K562 (cell line): ENCODE measurements at regions not wholly inside any gene's neighbourhood (a gene's known extent, or its start where the extent isn't known, plus 50 kb on each side); places are given as distances from the start of the nearest gene placed in this dataset.

Source experiments
- ATAC-seq: fragments of 200-7000 bp; cut with Tn5 transposase; 3 replicates; pipeline ENCODE4 v1.9.1; 2020; ENCODE audit warnings: moderate library complexity
- BruUV-seq: library from RNA; stranded (reverse); fragments of 400-500 nt; replicated peaks from 2 replicates; lab custom pipeline; 2021; lab: Mats Ljungman, UMichigan
- CTCF ChIA-PET: fragments of 300-600 bp; formaldehyde crosslinking; extraction: SDS; loops from one replicate; lab custom pipeline; 2021; ENCODE audit warnings: low intra/inter-chr PET ratio; lab: Yijun Ruan, JAX
- POLR2A ChIA-PET: fragments of 300-600, 350-650 bp; sonication (Branson Sonifier 250); formaldehyde crosslinking; extraction: SDS; loops from one replicate; lab custom pipeline; 2021; ENCODE audit warnings: antibody characterized with exemption, inconsistent platforms; lab: Yijun Ruan, JAX
- DNase-seq, 4 experiments: peaks; one replicate each; pipeline versions ENCODE4 v3.0.0 to v3.0.0-alpha.2; 2011 to 2018; ENCODE audit warnings: low spot score in 3 of 4, mixed read lengths in 3 of 4; ENCODE audit errors: extremely low read depth in 1 of 4
- FAIRE-seq: peaks from 2 replicates; lab custom pipeline; 2011; peaks lifted over from hg19 to GRCh38; lab: Jason Lieb, UNC
- H2AFZ ChIP-seq: 2 replicates; pipeline ENCODE4 v1.6.0; 2011; ENCODE audit warnings: low read depth, low read length, control low read depth, inconsistent platforms
- H3K27ac ChIP-seq: fragments of 200-600 bp; 3 replicates; pipeline ENCODE4 v1.8.0; 2011; ENCODE audit warnings: low read depth, mild to moderate bottlenecking, control low read depth, inconsistent platforms, low read length, moderate library complexity, mixed read lengths; ENCODE audit errors: extremely low read depth
- H3K27me3 ChIP-seq, 2 experiments: fragments of 300-600 bp in 1 of 2; 2 replicates in 1 of 2; 3 replicates in 1 of 2; pipeline versions ENCODE4 v1.6.0 to v1.8.0; 2011; ENCODE audit warnings: inconsistent platforms in 2 of 2, low read length in 2 of 2, mild to moderate bottlenecking in 1 of 2, mixed read lengths in 1 of 2, moderate library complexity in 1 of 2; ENCODE audit not compliant: control insufficient read depth in 2 of 2, insufficient read depth in 2 of 2
- H3K36me3 ChIP-seq: fragments of 300-600 bp; 3 replicates; pipeline ENCODE4 v1.8.0; 2011; ENCODE audit warnings: mild to moderate bottlenecking, low read length, inconsistent platforms; ENCODE audit not compliant: control insufficient read depth, insufficient read depth
- H3K4me1 ChIP-seq, 2 experiments: fragments of 200-600 bp in 1 of 2; replicated peaks in 1 of 2; 2 replicates in 1 of 2; 3 replicates in 1 of 2; pipeline versions ENCODE4 v1.5.1 to v1.8.0; 2011; ENCODE audit warnings: inconsistent platforms in 2 of 2, low read length in 2 of 2, mild to moderate bottlenecking in 1 of 2, mixed read lengths in 1 of 2, moderate library complexity in 1 of 2; ENCODE audit not compliant: control insufficient read depth in 2 of 2, insufficient read depth in 2 of 2
- H3K4me2 ChIP-seq: 2 replicates; pipeline ENCODE4 v1.6.1; 2011; ENCODE audit warnings: low read length, control low read depth, inconsistent platforms, mixed read lengths; ENCODE audit not compliant: insufficient read depth
- H3K4me3 ChIP-seq: fragments of 200-600 bp; sonication (generic), shearing (Covaris generic); 2 replicates; pipeline ENCODE4 v1.5.1; 2016; ENCODE audit warnings: control low read depth, inconsistent platforms
- H3K79me2 ChIP-seq: fragments of 200-600 bp; 3 replicates; pipeline ENCODE4 v1.8.0; 2011; ENCODE audit warnings: low read length, inconsistent platforms; ENCODE audit not compliant: control insufficient read depth, insufficient read depth
- H3K9ac ChIP-seq, 2 experiments: 2 replicates each; pipeline versions ENCODE4 v1.6.0 to v1.6.1; 2011; ENCODE audit warnings: low read depth in 2 of 2, low read length in 2 of 2, control low read depth in 1 of 2, inconsistent platforms in 1 of 2, mild to moderate bottlenecking in 1 of 2, mixed read lengths in 1 of 2; ENCODE audit not compliant: insufficient read depth in 1 of 2
- H3K9me1 ChIP-seq: one replicate; pipeline ENCODE4 v1.6.0; 2011; ENCODE audit warnings: inconsistent platforms, mild to moderate bottlenecking, low read length, moderate library complexity; ENCODE audit not compliant: control insufficient read depth, insufficient read depth
- H3K9me3 ChIP-seq: replicated peaks from 2 replicates; pipeline ENCODE4 v1.5.1; 2011; ENCODE audit warnings: low read depth, low read length, inconsistent platforms; ENCODE audit not compliant: control insufficient read depth, insufficient read depth
- H4K20me1 ChIP-seq: replicated peaks from 2 replicates; pipeline ENCODE4 v1.6.1; 2011; ENCODE audit warnings: low read length, inconsistent platforms, mixed read lengths; ENCODE audit not compliant: control insufficient read depth, insufficient read depth
- ELF4 ChIP-seq: fragments of 450-650 bp; formaldehyde crosslinking; IDR thresholded peaks from 2 replicates; pipeline ENCODE4 v1.4.0; 2022; ENCODE audit warnings: missing genetic modification characterization
- GABPB1 ChIP-seq: sonication (generic); formaldehyde crosslinking; IDR thresholded peaks from 2 replicates; pipeline ENCODE4 v1.8.0; 2022; ENCODE audit warnings: mild to moderate bottlenecking, missing genetic modification reagents
- RB1 ChIP-seq: fragments of 450-650 bp; IDR thresholded peaks from 2 replicates; pipeline ENCODE4 v1.6.1; 2017; ENCODE audit warnings: low read depth, mild to moderate bottlenecking
- RBM15 ChIP-seq: fragments of 200-400 bp; formaldehyde crosslinking; IDR thresholded peaks from 2 replicates; pipeline ENCODE4 v1.6.1; 2018; ENCODE audit warnings: mild to moderate bottlenecking, low read length, moderate library complexity; ENCODE audit not compliant: insufficient read depth
- ZBTB11 ChIP-seq, 3 experiments: fragments of 200-800 bp in 1 of 3; fragments of 250-450 bp in 1 of 3; fragments of 450-650 bp in 1 of 3; sonication (Bioruptor Pico) in 1 of 3; sonication (Bioruptor generic) in 1 of 3; formaldehyde crosslinking in 1 of 3; IDR thresholded peaks; 2 replicates each; pipeline versions ENCODE4 v1.6.1 to v1.8.0; 2016 to 2022; ENCODE audit warnings: mild to moderate bottlenecking in 2 of 3, missing genetic modification characterization in 2 of 3, missing compliant biosample characterization in 1 of 3, moderate library complexity in 1 of 3
- WGBS: fragments of 100-300 bp; shearing (Covaris generic); methylation state at CpG from one replicate; pipeline ENCODE4 v1.1.6; 2016; ENCODE audit warnings: low coverage, mixed read lengths; ENCODE audit not compliant: insufficient coverage; ENCODE audit errors: missing lambda C conversion rate; 5-methylcytosine and 5-hydroxymethylcytosine counted together
- in situ Hi-C: fragments of 300-500 bp; cut with MboI; formaldehyde crosslinking; loops from 4 replicates; pipeline ENCODE4 v1.15.0; 2018; ENCODE audit warnings: inconsistent platforms, mixed read lengths
- intact Hi-C: fragments of 100-400 bp; cut with micrococcal nuclease; formaldehyde crosslinking; loops from 2 replicates; pipeline ENCODE4 v1.14.2; 2022
- TF ChIP-seq, protein P1 (sequence below): fragments of 450-650 bp; IDR thresholded peaks from 2 replicates; pipeline ENCODE4 v1.6.1; 2016
- TF ChIP-seq, protein P2 (sequence below): sonication (generic); formaldehyde crosslinking; IDR thresholded peaks from 2 replicates; pipeline ENCODE4 v1.4.0; 2020; ENCODE audit warnings: mild to moderate bottlenecking, missing genetic modification reagents

DNA sequence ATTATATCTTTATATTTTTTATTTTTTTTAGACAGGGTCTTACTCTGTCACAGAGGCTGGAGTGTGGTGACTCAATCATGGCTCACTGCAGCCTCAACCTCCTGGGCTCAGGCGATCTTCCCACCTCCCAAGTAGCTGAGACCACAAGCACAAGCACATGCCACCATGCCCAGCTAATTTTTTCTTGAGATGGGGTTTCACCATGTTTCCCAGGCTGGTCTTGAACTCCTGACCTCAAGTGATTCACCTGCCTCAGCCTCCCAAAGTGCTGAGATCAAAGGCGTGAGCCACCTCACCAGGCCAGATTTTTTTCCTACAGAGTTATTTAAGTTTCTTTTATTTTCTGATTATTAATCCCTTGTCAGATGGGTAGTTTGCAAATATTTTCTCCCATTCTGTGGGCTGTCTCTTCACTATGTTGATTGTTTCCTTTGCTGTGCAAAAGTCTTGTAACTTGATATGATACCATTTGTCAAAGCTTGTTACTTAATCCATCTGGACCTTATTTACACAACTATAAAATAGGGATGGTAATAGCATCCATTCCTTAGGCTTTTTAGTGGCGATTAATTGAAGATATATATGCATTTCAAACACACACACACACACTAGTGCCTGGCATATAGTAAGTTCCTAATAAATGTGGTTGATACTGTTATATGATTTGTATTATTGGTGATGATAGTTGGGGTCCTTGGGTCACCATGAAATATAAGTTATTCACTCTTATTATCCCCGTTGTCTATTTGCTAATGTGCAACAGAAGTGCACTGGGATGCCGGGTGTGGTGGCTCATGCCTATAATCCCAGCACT, 187.1 kb downstream of the BCAS1 start:
- WGBS, result 37% methylated on average over 5 of the region's 5 CpGs
- POLR2A ChIA-PET, result no interaction called here
- Histone ChIP-seq H3K27me3 (no peaks in the 10 kb centered on the region), H3K9ac (no peak overlapping the region), H3K79me2 (no peaks in the 10 kb centered on the region), H3K4me1 (no peaks in the 10 kb centered on the region; a peak in 2 of 5 replicates), H4K20me1 (no peaks in the 10 kb centered on the region), H3K36me3 (no peaks in the 10 kb centered on the region), H3K4me2 (no peak overlapping the region), H3K9me1 (no peaks in the 10 kb centered on the region), H3K9me3 (no peaks in the 10 kb centered on the region), H3K4me3 (no peak overlapping the region), H3K27ac (no peak overlapping the region), H2AFZ (no peak overlapping the region)
- TF ChIP-seq, protein P1, sequence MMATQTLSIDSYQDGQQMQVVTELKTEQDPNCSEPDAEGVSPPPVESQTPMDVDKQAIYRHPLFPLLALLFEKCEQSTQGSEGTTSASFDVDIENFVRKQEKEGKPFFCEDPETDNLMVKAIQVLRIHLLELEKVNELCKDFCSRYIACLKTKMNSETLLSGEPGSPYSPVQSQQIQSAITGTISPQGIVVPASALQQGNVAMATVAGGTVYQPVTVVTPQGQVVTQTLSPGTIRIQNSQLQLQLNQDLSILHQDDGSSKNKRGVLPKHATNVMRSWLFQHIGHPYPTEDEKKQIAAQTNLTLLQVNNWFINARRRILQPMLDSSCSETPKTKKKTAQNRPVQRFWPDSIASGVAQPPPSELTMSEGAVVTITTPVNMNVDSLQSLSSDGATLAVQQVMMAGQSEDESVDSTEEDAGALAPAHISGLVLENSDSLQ, result no peak
- TF ChIP-seq GABPB1 (no peak), RBM15 (no peak), ZBTB11 (CRISPR knock-in tag; IDR thresholded peaks at IDR 0.05) (peak in 1 of 3 experiments; percentile 77; a peak in 1 of 6 replicates), RB1 (no peak), ELF4 (no peak)
- TF ChIP-seq, protein P2, sequence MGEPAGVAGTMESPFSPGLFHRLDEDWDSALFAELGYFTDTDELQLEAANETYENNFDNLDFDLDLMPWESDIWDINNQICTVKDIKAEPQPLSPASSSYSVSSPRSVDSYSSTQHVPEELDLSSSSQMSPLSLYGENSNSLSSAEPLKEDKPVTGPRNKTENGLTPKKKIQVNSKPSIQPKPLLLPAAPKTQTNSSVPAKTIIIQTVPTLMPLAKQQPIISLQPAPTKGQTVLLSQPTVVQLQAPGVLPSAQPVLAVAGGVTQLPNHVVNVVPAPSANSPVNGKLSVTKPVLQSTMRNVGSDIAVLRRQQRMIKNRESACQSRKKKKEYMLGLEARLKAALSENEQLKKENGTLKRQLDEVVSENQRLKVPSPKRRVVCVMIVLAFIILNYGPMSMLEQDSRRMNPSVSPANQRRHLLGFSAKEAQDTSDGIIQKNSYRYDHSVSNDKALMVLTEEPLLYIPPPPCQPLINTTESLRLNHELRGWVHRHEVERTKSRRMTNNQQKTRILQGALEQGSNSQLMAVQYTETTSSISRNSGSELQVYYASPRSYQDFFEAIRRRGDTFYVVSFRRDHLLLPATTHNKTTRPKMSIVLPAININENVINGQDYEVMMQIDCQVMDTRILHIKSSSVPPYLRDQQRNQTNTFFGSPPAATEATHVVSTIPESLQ (CRISPR knock-in tag), result no peak
- in situ Hi-C loops, result no loop called here
- intact Hi-C loops, result no loop called here
- FAIRE-seq, result no peak
- DNase-seq, result no peak
- ATAC-seq, result no peak
- BruUV-seq, result no TSS peak
- CTCF ChIA-PET, result no interaction called here
